Naive thymus-derived CD8-positive, alpha-beta T cell (primary cell): ENCODE measurements at regions not wholly inside any gene's neighbourhood (a gene's known extent, or its start where the extent isn't known, plus 50 kb on each side); places are given as distances from the start of the nearest gene placed in this dataset.

Experiments
- ATAC-seq, 2 donors: fragments of 150-1000 bp; cut with Tn5 transposase in 1 of 2; sonication (Bioruptor Pico), chemical (Tn5 transposase) in 1 of 2; 1 replicate in 1 of 2; 2 replicates in 1 of 2; pipeline ENCODE4 v1.10.0; 2021; ENCODE audit warnings: mild to moderate bottlenecking in 2 of 2, moderate library complexity in 2 of 2
- POLR2A ChIA-PET: fragments of 350-600 bp; sonication (Branson Sonifier 250); formaldehyde crosslinking; loops from one replicate; lab custom pipeline; 2021; ENCODE audit warnings: antibody characterized with exemption; lab: Charles Lee
- DNase-seq, 10 donors: peaks; one replicate each; pipeline versions ENCODE4 v3.0.0 to v3.0.0-alpha.2; 2020 to 2022
- H3K27ac Mint-ChIP-seq, 10 donors: one replicate each; pipeline ENCODE4 v1.8.0; 2020 to 2022; ENCODE audit warnings: mild to moderate bottlenecking in 10 of 10, mixed read lengths in 10 of 10, moderate library complexity in 4 of 10, inconsistent platforms in 1 of 10
- H3K27me3 Mint-ChIP-seq, 5 donors: one replicate each; pipeline ENCODE4 v1.8.0; 2021 to 2022; ENCODE audit warnings: mixed read lengths in 5 of 5
- H3K36me3 Mint-ChIP-seq, 3 donors: one replicate each; pipeline ENCODE4 v1.8.0; 2020 to 2022; ENCODE audit warnings: mixed read lengths in 3 of 3, mild to moderate bottlenecking in 2 of 3, inconsistent platforms in 1 of 3
- H3K4me1 Mint-ChIP-seq, 4 donors: one replicate each; pipeline ENCODE4 v1.8.0; 2021 to 2022; ENCODE audit warnings: mixed read lengths in 4 of 4
- H3K4me3 Mint-ChIP-seq, 10 donors: one replicate each; pipeline ENCODE4 v1.8.0; 2020 to 2022; ENCODE audit warnings: mild to moderate bottlenecking in 10 of 10, mixed read lengths in 10 of 10, moderate library complexity in 6 of 10, inconsistent platforms in 1 of 10
- H3K9me3 Mint-ChIP-seq, 9 donors: one replicate each; pipeline ENCODE4 v1.8.0; 2020 to 2022; ENCODE audit warnings: mixed read lengths in 9 of 9, mild to moderate bottlenecking in 3 of 9, inconsistent platforms in 1 of 9, moderate library complexity in 1 of 9

GRCh38 chr6:145289573-145289972, 445.7 kb downstream of the EPM2A start:
- no peak for DNase-seq
- H3K36me3 Mint-ChIP-seq, result no peaks in the 10 kb centered on the region
- peaks cover 0 to 7% (median 0%) of the 10 kb centered on the region in 5 donors for H3K27me3 Mint-ChIP-seq
- no peak overlapping the region for H3K4me3 Mint-ChIP-seq
- no peak for ATAC-seq
- H3K9me3 Mint-ChIP-seq, result peaks cover 0 to 7% (median 0%) of the 10 kb centered on the region in 9 donors
- no peaks in the 10 kb centered on the region for H3K4me1 Mint-ChIP-seq
- POLR2A ChIA-PET, result no interaction called here
- H3K27ac Mint-ChIP-seq, result no peak overlapping the region

- no peak for DNase-seq
- Mint-ChIP-seq H3K36me3 (no peaks in the 10 kb centered on the region), H3K27me3 (peaks cover 0 to 7% (median 0%) of the 10 kb centered on the region in 5 donors), H3K27ac (no peak overlapping the region), H3K9me3 (peaks cover 0 to 7% (median 0%) of the 10 kb centered on the region in 9 donors), H3K4me1 (no peaks in the 10 kb centered on the region), H3K4me3 (no peak overlapping the region)
- no peak for ATAC-seq
- POLR2A ChIA-PET, result no interaction called here
Observed at GRCh38 chr6:145290122-145290521, 445.2 kb downstream of the EPM2A start.

GRCh38 chr6:145292066-145292465, 443.3 kb downstream of the EPM2A start:
- ATAC-seq (no peak), DNase-seq (no peak)
- no peaks in the 10 kb centered on the region for H3K4me1 Mint-ChIP-seq
- no peak overlapping the region for H3K27ac Mint-ChIP-seq
- POLR2A ChIA-PET, result no interaction called here
- no peak overlapping the region for H3K4me3 Mint-ChIP-seq
- no peaks in the 10 kb centered on the region for H3K36me3 Mint-ChIP-seq
- H3K27me3 Mint-ChIP-seq, result no peaks in the 10 kb centered on the region
- H3K9me3 Mint-ChIP-seq, result peaks cover 0 to 7% (median 0%) of the 10 kb centered on the region in 9 donors

GRCh38 chr6:145294942-145295341, 440.4 kb downstream of the EPM2A start:
- no peaks in the 10 kb centered on the region for H3K27me3 Mint-ChIP-seq

GRCh38 chr6:145295746-145296145, 439.6 kb downstream of the EPM2A start:
- Mint-ChIP-seq H3K27ac (no peak overlapping the region), H3K9me3 (peaks cover 0 to 5% (median 0%) of the 10 kb centered on the region in 9 donors), H3K36me3 (no peaks in the 10 kb centered on the region), H3K27me3 (no peaks in the 10 kb centered on the region), H3K4me1 (no peaks in the 10 kb centered on the region), H3K4me3 (no peak overlapping the region)
- ATAC-seq (no peak), DNase-seq (no peak)
- POLR2A ChIA-PET, result no interaction called here

More at GRCh38 chr6:145294942-145295341, 440.4 kb downstream of the EPM2A start:
- ATAC-seq (no peak), DNase-seq (no peak)
- no peaks in the 10 kb centered on the region for H3K36me3 Mint-ChIP-seq
- H3K9me3 Mint-ChIP-seq, result peaks cover 0 to 3% (median 0%) of the 10 kb centered on the region in 9 donors
- H3K4me1 Mint-ChIP-seq, result no peaks in the 10 kb centered on the region
- H3K4me3 Mint-ChIP-seq, result no peak overlapping the region
- POLR2A ChIA-PET, result no interaction called here
- no peak overlapping the region for H3K27ac Mint-ChIP-seq

GRCh38 chr6:145305670-145306069, 429.6 kb downstream of the EPM2A start:
- no peak for DNase-seq

GRCh38 chr6:145306489-145306888, 428.8 kb downstream of the EPM2A start:
- no peaks in the 10 kb centered on the region for H3K4me1 Mint-ChIP-seq
- no peaks in the 10 kb centered on the region for H3K36me3 Mint-ChIP-seq
- H3K27me3 Mint-ChIP-seq, result peaks cover 0 to 23% (median 2%) of the 10 kb centered on the region in 5 donors
- peaks cover 0 to 4% (median 0%) of the 10 kb centered on the region in 9 donors for H3K9me3 Mint-ChIP-seq
- DNase-seq (no peak), ATAC-seq (no peak)
- no peak overlapping the region for H3K4me3 Mint-ChIP-seq
- no peak overlapping the region for H3K27ac Mint-ChIP-seq
- POLR2A ChIA-PET, result no interaction called here

More at GRCh38 chr6:145305670-145306069, 429.6 kb downstream of the EPM2A start:
- H3K4me3 Mint-ChIP-seq, result no peak overlapping the region
- no peak for ATAC-seq
- POLR2A ChIA-PET, result no interaction called here
- no peaks in the 10 kb centered on the region for H3K36me3 Mint-ChIP-seq
- H3K27me3 Mint-ChIP-seq, result peaks cover 0 to 23% (median 2%) of the 10 kb centered on the region in 5 donors
- H3K27ac Mint-ChIP-seq, result no peak overlapping the region
- H3K9me3 Mint-ChIP-seq, result peaks cover 0 to 4% (median 0%) of the 10 kb centered on the region in 9 donors
- no peaks in the 10 kb centered on the region for H3K4me1 Mint-ChIP-seq

GRCh38 chr6:145309842-145310535, 425.3 kb downstream of the EPM2A start:
- Mint-ChIP-seq H3K27ac (no peak overlapping the region), H3K36me3 (no peaks in the 10 kb centered on the region), H3K4me3 (no peak overlapping the region), H3K4me1 (no peaks in the 10 kb centered on the region), H3K9me3 (peaks cover 0 to 2% (median 0%) of the 10 kb centered on the region in 9 donors), H3K27me3 (peaks cover 0 to 23% (median 0%) of the 10 kb centered on the region in 5 donors)
- DNase-seq (no peak), ATAC-seq (no peak)
- POLR2A ChIA-PET, result no interaction called here

- DNase-seq (no peak), ATAC-seq (no peak)
- H3K27ac Mint-ChIP-seq, result no peak overlapping the region
- no peak overlapping the region for H3K4me3 Mint-ChIP-seq
- peaks cover 0 to 3% (median 0%) of the 10 kb centered on the region in 9 donors for H3K9me3 Mint-ChIP-seq
- H3K27me3 Mint-ChIP-seq, result peaks cover 0 to 23% (median 0%) of the 10 kb centered on the region in 5 donors
- H3K4me1 Mint-ChIP-seq, result no peaks in the 10 kb centered on the region
- no peaks in the 10 kb centered on the region for H3K36me3 Mint-ChIP-seq
- POLR2A ChIA-PET, result no interaction called here
Observed at GRCh38 chr6:145312481-145312880, 422.8 kb downstream of the EPM2A start.

GRCh38 chr6:145313041-145313855, 422.1 kb downstream of the EPM2A start:
- ATAC-seq (no peak), DNase-seq (no peak)
- H3K4me3 Mint-ChIP-seq, result no peak overlapping the region
- H3K36me3 Mint-ChIP-seq, result no peaks in the 10 kb centered on the region
- H3K27ac Mint-ChIP-seq, result no peak overlapping the region
- peaks cover 0 to 16% (median 0%) of the 10 kb centered on the region in 5 donors for H3K27me3 Mint-ChIP-seq
- H3K9me3 Mint-ChIP-seq, result peaks cover 0 to 3% (median 0%) of the 10 kb centered on the region in 9 donors
- H3K4me1 Mint-ChIP-seq, result no peaks in the 10 kb centered on the region
- POLR2A ChIA-PET, result no interaction called here

- peaks cover 0 to 11% (median 0%) of the 10 kb centered on the region in 9 donors for H3K9me3 Mint-ChIP-seq
- POLR2A ChIA-PET, result no interaction called here
- H3K4me3 Mint-ChIP-seq, result no peak overlapping the region
- H3K4me1 Mint-ChIP-seq, result no peaks in the 10 kb centered on the region
- peaks cover 0 to 10% (median 0%) of the 10 kb centered on the region in 5 donors for H3K27me3 Mint-ChIP-seq
- H3K27ac Mint-ChIP-seq, result no peak overlapping the region
- ATAC-seq, result no peak
- H3K36me3 Mint-ChIP-seq, result no peaks in the 10 kb centered on the region
- DNase-seq, result no peak
Observed at GRCh38 chr6:145315982-145316600, 419.2 kb downstream of the EPM2A start.

GRCh38 chr6:145318952-145319351, 416.4 kb downstream of the EPM2A start:
- no peaks in the 10 kb centered on the region for H3K36me3 Mint-ChIP-seq
- no peak overlapping the region for H3K4me3 Mint-ChIP-seq
- peaks cover 0 to 11% (median 0%) of the 10 kb centered on the region in 9 donors for H3K9me3 Mint-ChIP-seq
- POLR2A ChIA-PET, result no interaction called here
- peaks cover 0 to 10% (median 0%) of the 10 kb centered on the region in 5 donors for H3K27me3 Mint-ChIP-seq
- no peak overlapping the region for H3K27ac Mint-ChIP-seq
- ATAC-seq (no peak), DNase-seq (no peak)
- H3K4me1 Mint-ChIP-seq, result no peaks in the 10 kb centered on the region

GRCh38 chr6:145319605-145320004, 415.7 kb downstream of the EPM2A start:
- ATAC-seq, result no peak
- Mint-ChIP-seq H3K27ac (no peak overlapping the region), H3K4me3 (no peak overlapping the region), H3K9me3 (peaks cover 0 to 11% (median 0%) of the 10 kb centered on the region in 9 donors), H3K27me3 (peaks cover 0 to 10% (median 0%) of the 10 kb centered on the region in 5 donors), H3K36me3 (no peaks in the 10 kb centered on the region), H3K4me1 (no peaks in the 10 kb centered on the region)
- POLR2A ChIA-PET, result no interaction called here
- DNase-seq, result no peak
